SU-DHL-6 (cell line): ENCODE measurements at regions not wholly inside any gene's neighbourhood (a gene's known extent, or its start where the extent isn't known, plus 50 kb on each side); places are given as distances from the start of the nearest gene placed in this dataset.

ENCODE experiments used
- H2AFZ ChIP-seq: fragments of 200-600 bp; sonication (generic); 2 replicates; pipeline ENCODE4 v1.6.1; 2014; ENCODE audit warnings: low read depth, mild to moderate bottlenecking, moderate library complexity, mixed read lengths, antibody characterized with exemption, low read length; ENCODE audit not compliant: severe bottlenecking
- H3F3A ChIP-seq: fragments of 200-600 bp; shearing (Covaris generic); 2 replicates; pipeline ENCODE4 v1.6.0; 2016; ENCODE audit warnings: antibody characterized with exemption, mild to moderate bottlenecking; ENCODE audit not compliant: insufficient read depth
- H3K27ac ChIP-seq: fragments of 200-600 bp; sonication (generic); 2 replicates; pipeline ENCODE4 v1.5.1; 2016; ENCODE audit warnings: low read depth, mild to moderate bottlenecking, low read length, moderate library complexity, mixed read lengths
- H3K27me3 ChIP-seq: fragments of 200-600 bp; sonication (generic), shearing (Covaris generic); 2 replicates; pipeline ENCODE4 v1.6.0; 2014; ENCODE audit warnings: mild to moderate bottlenecking, low read length
- H3K36me3 ChIP-seq: fragments of 200-600 bp; sonication (generic); 2 replicates; pipeline ENCODE4 v1.6.1; 2014; ENCODE audit warnings: mild to moderate bottlenecking, low read length, mixed read lengths
- H3K4me2 ChIP-seq: fragments of 300-600, 200-600 bp; shearing (Covaris generic), sonication (generic); 2 replicates; pipeline ENCODE4 v1.6.0; 2014; ENCODE audit warnings: low read length, low read depth, mild to moderate bottlenecking; ENCODE audit not compliant: poor library complexity, severe bottlenecking
- H3K4me3 ChIP-seq: fragments of 200-600 bp; sonication (generic); 2 replicates; pipeline ENCODE4 v1.5.1; 2014; ENCODE audit warnings: antibody characterized with exemption, low read length, mild to moderate bottlenecking, mixed read lengths; ENCODE audit not compliant: insufficient read depth, poor library complexity, severe bottlenecking
- H3K79me2 ChIP-seq: fragments of 200-600 bp; sonication (generic); 2 replicates; pipeline ENCODE4 v1.6.1; 2014; ENCODE audit warnings: mild to moderate bottlenecking, low read length, moderate library complexity; ENCODE audit not compliant: insufficient read depth
- H3K9ac ChIP-seq: fragments of 200-600 bp; sonication (generic); 2 replicates; pipeline ENCODE4 v1.7.0; 2014; ENCODE audit warnings: mild to moderate bottlenecking, low read length
- H3K9me2 ChIP-seq: fragments of 200-600 bp; sonication (generic); replicated peaks from 2 replicates; pipeline ENCODE4 v1.6.1; 2014; ENCODE audit warnings: low read length; ENCODE audit not compliant: insufficient read depth
- H3K9me3 ChIP-seq: fragments of 200-600 bp; sonication (generic); 2 replicates; pipeline ENCODE4 v1.6.1; 2014; ENCODE audit warnings: low read length, mixed read lengths; ENCODE audit not compliant: insufficient read depth
- H4K20me1 ChIP-seq: fragments of 200-600 bp; sonication (generic); 2 replicates; pipeline ENCODE4 v1.6.1; 2014; ENCODE audit warnings: low read depth, mild to moderate bottlenecking, antibody characterized with exemption, low read length, moderate library complexity, mixed read lengths
- CTCF ChIP-seq: fragments of 200-600 bp; sonication (generic); IDR thresholded peaks from one replicate; pipeline ENCODE4 v1.5.1; 2017; ENCODE audit warnings: antibody characterized with exemption, mild to moderate bottlenecking, low read length, moderate library complexity; ENCODE audit not compliant: insufficient read depth, poor library complexity, severe bottlenecking
- EZH2phosphoT487 ChIP-seq: fragments of 200-600 bp; sonication (generic), shearing (Covaris generic); conservative IDR thresholded peaks from 2 replicates; pipeline ENCODE4 v1.6.1; 2018; ENCODE audit warnings: mild to moderate bottlenecking, antibody characterized with exemption, low read length, moderate library complexity, mixed read lengths

- H3K4me3 ChIP-seq, result no peak overlapping the region
- H3K27me3 ChIP-seq, result no peaks in the 10 kb centered on the region
- no peak overlapping the region for H3K9ac ChIP-seq
- H3K9me2 ChIP-seq, result no peaks in the 10 kb centered on the region
- no peak overlapping the region for H2AFZ ChIP-seq
- H3K4me2 ChIP-seq, result no peak overlapping the region
- no peaks in the 10 kb centered on the region for H3K79me2 ChIP-seq
- H3K36me3 ChIP-seq, result no peaks in the 10 kb centered on the region
- no peaks in the 10 kb centered on the region for H3K9me3 ChIP-seq
- H3K27ac ChIP-seq, result no peak overlapping the region
- H4K20me1 ChIP-seq, result no peaks in the 10 kb centered on the region
- no peak for TF ChIP-seq CTCF
- TF ChIP-seq EZH2phosphoT487, result no peak
- no peaks in the 10 kb centered on the region for H3F3A ChIP-seq
These were observed 353.8 kb upstream of the SALL3 start for GRCh38 chr18:78625847-78626246.

GRCh38 chr18:78627551-78628346 is 351.9 kb upstream of the SALL3 start:
- H3K79me2 ChIP-seq, result no peaks in the 10 kb centered on the region
- no peak overlapping the region for H2AFZ ChIP-seq
- H3K27me3 ChIP-seq, result no peaks in the 10 kb centered on the region
- no peak overlapping the region for H3K9ac ChIP-seq
- TF ChIP-seq EZH2phosphoT487, result no peak
- no peak for TF ChIP-seq CTCF
- H3F3A ChIP-seq, result no peaks in the 10 kb centered on the region
- no peaks in the 10 kb centered on the region for H4K20me1 ChIP-seq
- no peak overlapping the region for H3K27ac ChIP-seq
- H3K4me3 ChIP-seq, result no peak overlapping the region
- H3K36me3 ChIP-seq, result no peaks in the 10 kb centered on the region
- H3K9me2 ChIP-seq, result no peaks in the 10 kb centered on the region
- H3K4me2 ChIP-seq, result no peak overlapping the region
- H3K9me3 ChIP-seq, result no peaks in the 10 kb centered on the region

- H3K27ac ChIP-seq, result no peak overlapping the region
- H4K20me1 ChIP-seq, result no peaks in the 10 kb centered on the region
- H3K9me2 ChIP-seq, result no peaks in the 10 kb centered on the region
- H2AFZ ChIP-seq, result no peak overlapping the region
- no peaks in the 10 kb centered on the region for H3K36me3 ChIP-seq
- H3K4me2 ChIP-seq, result no peak overlapping the region
- H3K9me3 ChIP-seq, result no peaks in the 10 kb centered on the region
- H3K4me3 ChIP-seq, result no peak overlapping the region
- H3K9ac ChIP-seq, result no peak overlapping the region
- TF ChIP-seq CTCF (no peak), EZH2phosphoT487 (no peak)
- no peaks in the 10 kb centered on the region for H3K79me2 ChIP-seq
- no peaks in the 10 kb centered on the region for H3K27me3 ChIP-seq
- H3F3A ChIP-seq, result no peaks in the 10 kb centered on the region
These were observed 350.2 kb upstream of the SALL3 start for GRCh38 chr18:78629426-78629825.
